NT2/D1 (cell line): ENCODE measurements at regions not wholly inside any gene's neighbourhood (a gene's known extent, or its start where the extent isn't known, plus 50 kb on each side); places are given as distances from the start of the nearest gene placed in this dataset.
A peak's percentile ranks its signal among the peaks of the same experiment; 100 is the strongest.
"Not testable (repeated sequence)": the region's sequence is repeated elsewhere in the genome, so short reads cannot be mapped to it uniquely, and the experiment has no call there.

Experiments used
- DNase-seq: peaks from one replicate; pipeline ENCODE4 v3.0.0-alpha.2; 2011; ENCODE audit warnings: low read depth, low spot score
- H3K27me3 ChIP-seq: 2 replicates; pipeline ENCODE4 v1.6.0; 2011; ENCODE audit warnings: mild to moderate bottlenecking; ENCODE audit not compliant: insufficient read length, insufficient read depth
- H3K36me3 ChIP-seq: 2 replicates; pipeline ENCODE4 v1.6.1; 2011; ENCODE audit warnings: mild to moderate bottlenecking, low read length, mixed read lengths; ENCODE audit not compliant: insufficient read depth, insufficient read length
- H3K4me1 ChIP-seq: 2 replicates; pipeline ENCODE4 v1.5.1; 2011; ENCODE audit not compliant: insufficient read depth, insufficient read length
- H3K4me3 ChIP-seq: 2 replicates; pipeline ENCODE4 v1.5.1; 2011; ENCODE audit warnings: low read depth; ENCODE audit not compliant: insufficient read length
- H3K9ac ChIP-seq: 2 replicates; pipeline ENCODE4 v1.6.0; 2011; ENCODE audit warnings: low read depth; ENCODE audit not compliant: insufficient read length
- H3K9me3 ChIP-seq: 2 replicates; pipeline ENCODE4 v1.5.1; 2011; ENCODE audit warnings: mild to moderate bottlenecking, low read length; ENCODE audit not compliant: insufficient read depth
- SUZ12 ChIP-seq: IDR thresholded peaks from 2 replicates; pipeline ENCODE4 v1.6.1; 2011; ENCODE audit not compliant: insufficient read length, insufficient read depth; ENCODE audit errors: extremely low read depth
- YY1 ChIP-seq: IDR thresholded peaks from 2 replicates; pipeline ENCODE4 v1.6.1; 2011; ENCODE audit not compliant: insufficient read length, insufficient read depth
- ZNF274 ChIP-seq: IDR thresholded peaks from 2 replicates; pipeline ENCODE4 v1.6.1; 2011; ENCODE audit warnings: mild to moderate bottlenecking, low read depth, low read length

DNA sequence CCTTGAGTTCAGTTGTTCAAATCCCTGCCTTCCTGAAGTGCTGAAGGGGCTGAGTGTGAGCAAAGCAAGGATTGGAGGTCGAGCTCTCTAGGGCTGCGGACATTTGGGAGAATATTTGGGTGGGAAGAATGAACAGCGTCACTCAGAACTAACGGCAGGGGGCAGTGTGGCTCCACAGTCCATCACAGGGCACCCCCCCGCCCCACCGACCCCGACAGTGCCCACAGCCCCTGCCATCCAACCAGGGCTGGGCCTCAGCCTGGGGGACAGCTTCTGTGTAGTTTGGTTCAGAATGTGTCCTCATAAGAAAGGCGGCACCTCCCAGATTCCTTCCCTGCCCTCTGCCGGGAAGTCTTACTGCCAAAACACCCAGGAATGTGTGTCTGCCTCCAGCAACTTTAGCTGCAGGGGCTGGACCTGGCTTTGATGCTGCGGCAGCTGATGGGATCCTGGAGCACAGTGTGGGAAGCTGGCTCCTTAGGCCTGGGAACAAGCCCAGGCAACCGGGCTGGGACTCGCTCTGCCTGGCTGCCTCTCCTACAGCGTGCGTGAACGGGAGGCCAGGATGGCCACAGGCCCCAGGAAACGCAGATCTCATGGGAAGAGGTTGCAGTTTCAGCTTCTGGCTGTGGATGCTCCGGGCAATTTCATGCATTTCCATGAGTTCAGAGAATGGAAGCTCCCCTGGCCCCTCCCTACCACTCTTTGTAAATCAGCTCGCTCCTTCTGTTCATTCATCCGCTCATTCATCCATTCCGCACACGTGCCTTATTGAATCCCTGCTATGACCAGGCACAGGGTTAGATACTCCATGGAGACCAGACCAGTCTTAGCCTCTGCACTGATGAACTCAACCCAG lies 104.9 kb upstream of the TMPRSS2 start:
- H3K4me1 ChIP-seq = peaks cover 28% of the 10 kb centered on the region
- H3K36me3 ChIP-seq = no peaks in the 10 kb centered on the region
- no peaks in the 10 kb centered on the region; the same call in 1 of the 2 replicates for H3K9me3 ChIP-seq
- H3K9ac ChIP-seq = peak overlapping the region; percentile 59
- no peak overlapping the region for H3K4me3 ChIP-seq
- TF ChIP-seq YY1 (no peak), ZNF274 (no peak), SUZ12 (no peak)
- no peaks in the 10 kb centered on the region for H3K27me3 ChIP-seq
- DNase-seq = peak; percentile 77

DNA sequence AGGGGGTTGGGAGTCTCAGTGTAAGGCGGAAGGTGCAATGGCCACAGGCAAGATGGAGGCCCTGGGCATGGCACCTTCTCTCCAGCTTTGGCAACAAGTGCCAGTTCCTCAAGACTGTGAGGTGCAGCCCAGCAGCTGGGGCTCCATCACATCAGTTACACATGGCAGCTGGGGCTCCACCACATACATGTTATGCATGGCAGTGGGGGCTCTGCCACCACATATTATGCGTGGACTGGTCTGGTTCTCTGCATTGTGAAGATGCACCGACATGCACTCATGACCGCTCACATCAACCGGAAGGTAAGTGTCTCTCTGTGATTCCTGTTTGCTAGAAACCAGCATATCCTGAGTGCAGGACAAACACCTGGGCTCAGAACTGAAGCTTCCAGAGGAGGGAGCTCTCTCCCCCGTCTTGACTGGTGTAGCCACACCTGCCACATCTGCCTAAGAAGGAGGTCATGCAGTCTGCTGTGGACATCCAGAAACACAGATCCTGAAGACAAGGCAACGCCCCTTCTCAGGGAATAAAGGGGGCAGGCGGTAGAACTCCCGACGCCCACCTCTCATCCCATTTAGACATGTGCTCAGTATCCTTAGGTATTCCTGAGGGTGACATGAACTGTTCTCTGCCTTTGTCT lies 104.1 kb upstream of the TMPRSS2 start:
- H3K4me1 ChIP-seq = peaks cover 28% of the 10 kb centered on the region
- no peaks in the 10 kb centered on the region; the same call in 1 of the 2 replicates for H3K9me3 ChIP-seq
- H3K4me3 ChIP-seq = no peak overlapping the region
- peak overlapping the region; percentile 6 for H3K9ac ChIP-seq
- no peaks in the 10 kb centered on the region for H3K36me3 ChIP-seq
- TF ChIP-seq SUZ12 = no peak
- TF ChIP-seq YY1 = no peak
- TF ChIP-seq ZNF274 = no peak
- DNase-seq = peak; percentile 59
- H3K27me3 ChIP-seq = no peaks in the 10 kb centered on the region

DNA sequence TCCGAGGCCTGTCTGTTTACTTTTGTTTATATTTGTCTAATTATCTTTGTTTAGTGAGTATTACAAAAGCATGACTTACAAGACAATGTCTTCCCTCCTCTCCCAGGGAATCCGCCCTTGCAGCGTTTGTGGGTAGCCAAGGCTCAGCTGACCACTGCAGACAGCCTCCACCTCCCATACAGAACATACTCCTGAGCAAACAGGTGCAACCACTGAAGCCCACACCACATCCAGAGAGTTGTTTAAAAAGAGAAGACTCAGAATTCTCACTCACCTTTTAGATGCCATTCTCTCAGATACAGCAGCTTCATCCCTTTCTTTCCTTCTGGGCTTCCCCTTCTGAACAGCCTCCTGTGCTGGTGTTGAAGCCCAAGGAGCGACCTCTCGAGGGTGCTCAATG lies 103.5 kb upstream of the TMPRSS2 start:
- Histone ChIP-seq H3K4me3 (no peak overlapping the region), H3K27me3 (no peaks in the 10 kb centered on the region), H3K9me3 (no peaks in the 10 kb centered on the region; the same call in 1 of the 2 replicates), H3K36me3 (no peaks in the 10 kb centered on the region), H3K4me1 (peaks cover 28% of the 10 kb centered on the region), H3K9ac (no peak overlapping the region)
- no peak for DNase-seq
- TF ChIP-seq YY1 (no peak), SUZ12 (no peak), ZNF274 (no peak)

DNA sequence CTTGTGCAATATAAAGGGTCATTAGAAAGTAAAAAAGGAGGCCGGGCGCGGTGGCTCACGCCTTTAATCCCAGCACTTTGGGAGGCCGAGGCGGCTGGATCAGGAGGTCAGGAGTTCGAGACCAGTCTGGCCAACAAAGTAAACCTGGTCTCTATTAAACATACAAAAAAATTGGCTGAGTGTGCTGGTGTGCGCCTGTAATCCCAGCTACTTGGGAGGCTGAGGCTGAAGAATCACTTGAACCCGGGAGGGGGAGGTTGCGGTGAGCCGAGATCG lies 102.8 kb upstream of the TMPRSS2 start:
- H3K36me3 ChIP-seq, H3K4me3 ChIP-seq, H3K9me3 ChIP-seq, H3K27me3 ChIP-seq, H3K9ac ChIP-seq, DNase-seq: not testable (repeated sequence)
- H3K4me1 ChIP-seq = peaks cover 31% of the 10 kb centered on the region

DNA sequence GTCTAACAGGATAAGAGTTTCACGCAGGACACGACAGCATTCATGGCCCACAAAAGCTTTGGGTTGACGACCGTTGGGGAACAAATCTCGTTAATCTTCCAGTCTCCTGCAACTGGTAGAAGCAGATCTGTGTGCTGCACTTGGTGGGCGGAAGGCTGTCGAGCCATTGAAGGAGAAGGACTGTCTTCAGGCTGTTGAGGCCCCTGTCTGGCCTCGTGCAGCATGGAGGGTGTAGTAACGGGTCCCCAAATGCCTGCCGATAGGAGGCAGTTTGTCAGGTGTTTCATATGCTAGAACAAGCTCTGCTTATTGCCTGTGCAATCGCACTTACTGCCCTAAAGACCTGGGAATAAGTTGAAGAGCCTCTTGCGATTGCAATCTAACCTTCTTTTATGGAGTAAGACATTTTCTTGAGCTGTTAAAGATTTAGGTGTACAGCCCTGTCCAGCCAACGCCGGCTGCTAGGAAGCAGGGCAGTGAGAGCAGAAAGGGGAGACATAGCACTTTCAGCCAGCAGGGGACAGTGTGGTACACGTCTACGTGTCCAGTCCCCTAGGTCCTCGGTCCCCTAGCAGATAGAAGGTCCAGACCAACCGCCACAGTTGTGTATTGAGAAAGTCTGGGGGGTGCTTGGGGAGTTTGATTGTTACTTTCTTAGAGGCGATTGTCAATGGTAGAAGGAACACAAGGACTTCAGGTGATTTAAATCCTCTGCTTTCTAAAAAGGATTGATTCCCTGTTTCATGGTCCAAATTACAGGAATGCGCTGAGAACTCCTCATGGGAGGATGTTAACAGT lies 102.3 kb upstream of the TMPRSS2 start:
- Histone ChIP-seq H3K9me3 (no peaks in the 10 kb centered on the region; the same call in 1 of the 2 replicates), H3K9ac (no peak overlapping the region), H3K4me1 (peaks cover 36% of the 10 kb centered on the region), H3K27me3 (no peaks in the 10 kb centered on the region), H3K36me3 (no peaks in the 10 kb centered on the region), H3K4me3 (no peak overlapping the region)
- TF ChIP-seq YY1 = no peak
- TF ChIP-seq ZNF274 = no peak
- TF ChIP-seq SUZ12 = no peak
- DNase-seq = peak; percentile 77

DNA sequence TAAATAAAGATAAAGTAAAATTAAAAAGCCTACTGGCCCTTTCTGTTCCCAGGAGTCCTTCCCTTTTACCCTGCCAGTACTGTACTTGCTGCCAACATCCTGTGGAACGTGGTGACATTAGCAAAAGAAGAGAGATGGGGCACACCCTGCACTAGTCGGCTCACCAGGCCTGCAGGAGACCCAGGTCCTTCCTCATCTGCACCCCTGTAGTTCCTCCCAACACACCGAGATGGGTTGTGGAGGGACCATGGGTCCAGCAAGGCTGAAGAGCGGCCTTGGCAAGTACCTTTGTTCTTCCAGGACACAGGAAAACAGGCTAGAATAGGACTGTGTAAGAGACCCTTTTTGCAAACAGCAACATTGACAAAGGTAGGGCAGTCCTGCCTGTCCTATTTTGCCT lies 98.7 kb upstream of the TMPRSS2 start:
- no peak overlapping the region for H3K4me3 ChIP-seq
- TF ChIP-seq SUZ12 (no peak), ZNF274 (no peak), YY1 (no peak)
- H3K4me1 ChIP-seq = peaks cover 18% of the 10 kb centered on the region
- H3K9me3 ChIP-seq = no peaks in the 10 kb centered on the region; the same call in 1 of the 2 replicates
- no peak for DNase-seq
- H3K27me3 ChIP-seq = no peaks in the 10 kb centered on the region
- H3K36me3 ChIP-seq = no peaks in the 10 kb centered on the region
- H3K9ac ChIP-seq = no peak overlapping the region

DNA sequence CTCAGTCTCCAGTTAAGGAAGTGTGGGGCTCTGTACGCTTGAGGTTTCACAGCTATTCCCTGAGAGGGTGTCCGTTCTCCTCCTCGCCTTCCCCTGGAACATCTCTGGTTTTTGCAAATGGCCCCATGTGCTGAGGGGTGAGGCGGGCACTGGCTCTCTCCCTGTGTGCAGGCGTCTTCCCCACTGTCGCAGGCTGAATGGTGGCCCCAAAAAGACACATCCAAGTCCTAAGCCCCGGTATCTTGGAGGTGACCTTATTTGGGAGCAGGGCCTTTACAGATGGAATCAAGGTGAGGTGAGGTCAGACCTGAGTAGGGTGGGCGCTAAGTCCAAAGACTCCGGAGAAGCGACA lies 98.0 kb upstream of the TMPRSS2 start:
- TF ChIP-seq ZNF274 (no peak), SUZ12 (no peak), YY1 (no peak)
- no peak for DNase-seq
- H3K4me1 ChIP-seq = peaks cover 17% of the 10 kb centered on the region
- H3K27me3 ChIP-seq = no peaks in the 10 kb centered on the region
- H3K4me3 ChIP-seq = no peak overlapping the region
- no peaks in the 10 kb centered on the region for H3K36me3 ChIP-seq
- H3K9ac ChIP-seq = no peak overlapping the region
- no peaks in the 10 kb centered on the region; the same call in 1 of the 2 replicates for H3K9me3 ChIP-seq
